H9 (cell line): ENCODE measurements at regions not wholly inside any gene's neighbourhood (a gene's known extent, or its start where the extent isn't known, plus 50 kb on each side); places are given as distances from the start of the nearest gene placed in this dataset.

Experiments
- DNase-seq: peaks from one replicate; pipeline ENCODE4 v3.0.0-alpha.2; 2017
- H2AFZ ChIP-seq: one replicate; pipeline ENCODE4 v1.6.1; 2013; ENCODE audit warnings: mild to moderate bottlenecking, low read length, control low read depth, moderate library complexity
- H2AK5ac ChIP-seq: 2 replicates; pipeline ENCODE4 v1.6.1; 2013; ENCODE audit warnings: low read length, control low read depth, mixed read lengths; ENCODE audit not compliant: insufficient read length
- H2BK120ac ChIP-seq: one replicate; pipeline ENCODE4 v1.6.1; 2013; ENCODE audit warnings: low read depth, mild to moderate bottlenecking, low read length, control low read depth, inconsistent platforms; ENCODE audit not compliant: poor library complexity, severe bottlenecking
- H2BK12ac ChIP-seq: 2 replicates; pipeline ENCODE4 v1.6.1; 2013; ENCODE audit warnings: low read length, control low read depth, mixed read lengths, low read depth; ENCODE audit not compliant: insufficient read length
- H2BK15ac ChIP-seq: 2 replicates; pipeline ENCODE4 v1.6.1; 2013; ENCODE audit warnings: low read depth, low read length, control low read depth
- H2BK20ac ChIP-seq: one replicate; pipeline ENCODE4 v1.6.1; 2013; ENCODE audit warnings: low read depth, mild to moderate bottlenecking, low read length, control low read depth, inconsistent platforms; ENCODE audit not compliant: poor library complexity, severe bottlenecking
- H2BK5ac ChIP-seq: 2 replicates; pipeline ENCODE4 v1.6.1; 2013; ENCODE audit warnings: low read length, control low read depth, mixed read lengths; ENCODE audit not compliant: insufficient read length
- H3K14ac ChIP-seq: 2 replicates; pipeline ENCODE4 v1.6.1; 2013; ENCODE audit warnings: low read length, control low read depth; ENCODE audit not compliant: insufficient read depth
- H3K18ac ChIP-seq: 2 replicates; pipeline ENCODE4 v1.6.1; 2013; ENCODE audit warnings: low read depth, mild to moderate bottlenecking, mixed read lengths, low read length, control low read depth; ENCODE audit not compliant: insufficient read length
- H3K23ac ChIP-seq: 2 replicates; pipeline ENCODE4 v1.6.1; 2013; ENCODE audit warnings: low read length, control low read depth, mixed read lengths, low read depth; ENCODE audit not compliant: insufficient read length
- H3K23me2 ChIP-seq: 2 replicates; pipeline ENCODE4 v1.6.1; 2013; ENCODE audit warnings: low read depth, mild to moderate bottlenecking, mixed read lengths, low read length, control low read depth; ENCODE audit not compliant: insufficient read length, poor library complexity, severe bottlenecking
- H3K27ac ChIP-seq: 2 replicates; pipeline ENCODE4 v1.5.1; 2013; ENCODE audit warnings: low read length, control low read depth, mixed read lengths, low read depth; ENCODE audit not compliant: insufficient read length
- H3K27me3 ChIP-seq: 2 replicates; pipeline ENCODE4 v1.6.1; 2013; ENCODE audit warnings: low read length, control low read depth, inconsistent platforms; ENCODE audit not compliant: insufficient read depth
- H3K4ac ChIP-seq: 2 replicates; pipeline ENCODE4 v1.6.1; 2013; ENCODE audit warnings: low read depth, mild to moderate bottlenecking, control low read depth, inconsistent platforms, low read length, moderate library complexity
- H3K4me1 ChIP-seq: 2 replicates; pipeline ENCODE4 v1.6.1; 2013; ENCODE audit warnings: low read length, control low read depth, inconsistent platforms; ENCODE audit not compliant: insufficient read depth
- H3K4me2 ChIP-seq: 2 replicates; pipeline ENCODE4 v1.6.1; 2013; ENCODE audit warnings: low read length, control low read depth, mixed read lengths; ENCODE audit not compliant: insufficient read length, insufficient read depth
- H3K56ac ChIP-seq: 2 replicates; pipeline ENCODE4 v1.6.1; 2013; ENCODE audit warnings: low read depth, mild to moderate bottlenecking, mixed read lengths, low read length, control low read depth; ENCODE audit not compliant: insufficient read length
- H3K79me1 ChIP-seq: 2 replicates; pipeline ENCODE4 v1.6.1; 2013; ENCODE audit warnings: low read depth, mild to moderate bottlenecking, moderate library complexity, low read length, control low read depth, inconsistent platforms; ENCODE audit not compliant: insufficient read depth, poor library complexity, severe bottlenecking
- H3K79me2 ChIP-seq: 2 replicates; pipeline ENCODE4 v1.6.1; 2013; ENCODE audit warnings: low read length, control low read depth, inconsistent platforms; ENCODE audit not compliant: insufficient read depth
- H3K9ac ChIP-seq: 2 replicates; pipeline ENCODE4 v1.6.1; 2013; ENCODE audit warnings: low read length, control low read depth, mixed read lengths; ENCODE audit not compliant: insufficient read length; ENCODE audit errors: extremely low read depth
- H3K9me3 ChIP-seq: one replicate; pipeline ENCODE4 v1.6.1; 2013; ENCODE audit warnings: low read depth, low read length, inconsistent platforms; ENCODE audit not compliant: control insufficient read depth
- H3T11ph ChIP-seq: one replicate; pipeline ENCODE4 v1.6.1; 2013; ENCODE audit warnings: mild to moderate bottlenecking, low read length, control low read depth, inconsistent platforms
- H4K20me1 ChIP-seq: one replicate; pipeline ENCODE4 v1.6.1; 2013; ENCODE audit not compliant: control insufficient read depth, insufficient read length, insufficient read depth
- H4K5ac ChIP-seq: 2 replicates; pipeline ENCODE4 v1.6.1; 2013; ENCODE audit warnings: low read depth, mild to moderate bottlenecking, mixed read lengths, low read length, control low read depth; ENCODE audit not compliant: insufficient read length
- H4K8ac ChIP-seq: replicated peaks from 2 replicates; pipeline ENCODE4 v1.6.1; 2013; ENCODE audit warnings: low read length, control low read depth, mixed read lengths, low read depth; ENCODE audit not compliant: insufficient read length
- H4K91ac ChIP-seq: 2 replicates; pipeline ENCODE4 v1.6.1; 2013; ENCODE audit warnings: low read depth, mild to moderate bottlenecking, moderate library complexity, mixed read lengths, low read length, control low read depth; ENCODE audit not compliant: insufficient read length
- H3K27ac Mint-ChIP-seq, 3 experiments: 2 replicates in 2 of 3; 3 replicates in 1 of 3; pipeline ENCODE4 v1.8.0; 2020 to 2021; ENCODE audit warnings: mixed read lengths in 3 of 3, mild to moderate bottlenecking in 1 of 3, moderate library complexity in 1 of 3
- H3K27me3 Mint-ChIP-seq: 2 replicates; pipeline ENCODE4 v1.8.0; 2021; ENCODE audit warnings: low read depth, mild to moderate bottlenecking, moderate library complexity, mixed read lengths
- H3K36me3 Mint-ChIP-seq, 3 experiments: 2 replicates in 2 of 3; 3 replicates in 1 of 3; pipeline ENCODE4 v1.8.0; 2020 to 2021; ENCODE audit warnings: low read depth in 3 of 3, mixed read lengths in 3 of 3; ENCODE audit not compliant: insufficient read depth in 1 of 3
- H3K4me1 Mint-ChIP-seq, 2 experiments: 2 replicates each; pipeline ENCODE4 v1.8.0; 2020; ENCODE audit warnings: mixed read lengths in 2 of 2
- H3K4me3 Mint-ChIP-seq, 2 experiments: 2 replicates in 1 of 2; 3 replicates in 1 of 2; pipeline ENCODE4 v1.8.0; 2020 to 2021; ENCODE audit warnings: mild to moderate bottlenecking in 2 of 2, mixed read lengths in 2 of 2, moderate library complexity in 1 of 2
- H3K9me3 Mint-ChIP-seq, 2 experiments: 2 replicates in 1 of 2; 3 replicates in 1 of 2; pipeline ENCODE4 v1.8.0; 2020; ENCODE audit warnings: mild to moderate bottlenecking in 2 of 2, mixed read lengths in 2 of 2, moderate library complexity in 1 of 2
- CTCF ChIP-seq: fragments of 200-600 bp; sonication (generic); conservative IDR thresholded peaks from 3 replicates; pipeline ENCODE4 v1.8.0; 2021; ENCODE audit warnings: antibody characterized with exemption, mild to moderate bottlenecking

- Histone ChIP-seq H3K4ac (no peak overlapping the region), H2BK120ac (no peak overlapping the region), H3K27me3 (peaks cover 2% of the 10 kb centered on the region; the same call in 1 of the 2 replicates), H3K9me3 (no peaks in the 10 kb centered on the region), H3T11ph (no peak overlapping the region), H3K56ac (no peak overlapping the region), H3K23ac (no peak overlapping the region), H4K8ac (no peak overlapping the region), H2BK5ac (no peak overlapping the region), H3K79me2 (no peaks in the 10 kb centered on the region), H3K27ac (no peak overlapping the region), H3K23me2 (peaks cover 13% of the 10 kb centered on the region), H2AK5ac (no peak overlapping the region), H3K4me2 (no peak overlapping the region), H4K20me1 (no peaks in the 10 kb centered on the region), H3K79me1 (no peaks in the 10 kb centered on the region), H2BK15ac (no peak overlapping the region), H3K9ac (no peak overlapping the region), H2BK12ac (no peak overlapping the region), H3K4me1 (no peaks in the 10 kb centered on the region), H4K91ac (no peak overlapping the region), H3K18ac (no peak overlapping the region), H2AFZ (no peak overlapping the region), H2BK20ac (no peak overlapping the region), H4K5ac (no peak overlapping the region), H3K14ac (no peak overlapping the region)
- H3K27me3 Mint-ChIP-seq: peaks cover 55% of the 10 kb centered on the region
- no peaks in the 10 kb centered on the region for H3K9me3 Mint-ChIP-seq
- no peak for DNase-seq
- H3K36me3 Mint-ChIP-seq: no peaks in the 10 kb centered on the region
- H3K27ac Mint-ChIP-seq: no peak overlapping the region
- H3K4me3 Mint-ChIP-seq: no peak overlapping the region
- no peak for TF ChIP-seq CTCF
- peaks cover 23 to 27% of the 10 kb centered on the region in 2 experiments for H3K4me1 Mint-ChIP-seq
These were observed 146.3 kb upstream of the CHRDL1 start for GRCh38 chrX:110941906-110942305.
